ENCODE measurements at regions not wholly inside any gene's neighbourhood (a gene's known extent, or its start where the extent isn't known, plus 50 kb on each side); places are given as distances from the start of the nearest gene placed in this dataset.

DNA sequence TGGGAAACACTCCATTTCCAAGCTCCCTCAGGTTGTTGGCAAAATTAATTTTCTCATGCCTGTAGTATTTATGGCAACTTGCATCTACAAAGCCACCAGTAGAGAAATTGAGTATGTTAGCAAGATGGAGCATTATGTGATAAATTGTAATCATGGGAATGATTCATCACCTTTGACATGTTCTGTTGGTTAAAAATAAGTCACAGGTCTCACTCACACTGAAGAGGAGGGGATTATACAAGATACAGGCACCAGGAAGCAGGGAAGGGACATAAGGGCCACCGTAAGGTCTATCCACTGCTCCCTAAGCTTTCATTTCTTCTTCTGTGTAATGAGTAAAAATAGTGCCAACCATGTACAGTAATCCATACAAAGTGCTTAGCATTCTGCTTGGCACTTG, 313.0 kb downstream of the GBA3 start:
- DNase-seq, result no peak

DNA sequence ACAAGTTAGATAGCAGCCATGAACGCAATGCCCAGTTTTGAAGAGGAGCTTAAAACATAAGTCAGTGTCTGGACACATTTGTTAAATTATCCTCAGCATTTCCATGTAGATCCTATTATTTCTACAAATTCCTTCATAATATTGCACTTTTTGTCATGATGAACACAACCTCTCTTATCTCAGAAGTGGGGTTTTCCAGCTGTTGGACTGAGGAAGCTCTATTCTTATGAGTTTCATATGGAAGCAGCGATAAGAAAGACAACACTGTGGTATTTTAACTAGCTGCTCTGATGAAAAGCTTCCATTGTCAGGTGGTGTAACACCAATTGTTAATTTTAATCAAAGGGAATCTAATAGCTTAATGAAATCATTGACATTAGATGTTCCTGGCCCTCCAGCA, 308.7 kb downstream of the GBA3 start:
- no peak for DNase-seq

DNA sequence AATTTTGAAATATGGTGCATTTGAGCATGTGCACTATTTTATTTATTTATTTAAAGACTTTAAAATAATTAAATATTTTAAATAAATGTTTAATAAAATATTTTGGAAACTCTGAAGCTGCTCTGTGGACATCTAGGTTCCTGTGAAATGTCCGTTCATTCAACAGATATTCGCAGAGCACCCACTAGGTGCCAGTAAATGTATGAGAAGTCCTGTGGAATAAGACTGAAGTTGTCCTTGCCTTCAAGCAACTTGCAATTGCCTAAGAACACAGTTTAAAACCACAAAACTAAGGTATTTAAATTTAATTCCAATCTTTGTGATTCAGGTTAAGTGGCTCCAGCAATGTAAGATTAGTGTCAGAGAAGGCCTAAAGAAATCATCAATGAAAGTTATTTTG, 306.7 kb downstream of the GBA3 start:
- no peak for DNase-seq

DNA sequence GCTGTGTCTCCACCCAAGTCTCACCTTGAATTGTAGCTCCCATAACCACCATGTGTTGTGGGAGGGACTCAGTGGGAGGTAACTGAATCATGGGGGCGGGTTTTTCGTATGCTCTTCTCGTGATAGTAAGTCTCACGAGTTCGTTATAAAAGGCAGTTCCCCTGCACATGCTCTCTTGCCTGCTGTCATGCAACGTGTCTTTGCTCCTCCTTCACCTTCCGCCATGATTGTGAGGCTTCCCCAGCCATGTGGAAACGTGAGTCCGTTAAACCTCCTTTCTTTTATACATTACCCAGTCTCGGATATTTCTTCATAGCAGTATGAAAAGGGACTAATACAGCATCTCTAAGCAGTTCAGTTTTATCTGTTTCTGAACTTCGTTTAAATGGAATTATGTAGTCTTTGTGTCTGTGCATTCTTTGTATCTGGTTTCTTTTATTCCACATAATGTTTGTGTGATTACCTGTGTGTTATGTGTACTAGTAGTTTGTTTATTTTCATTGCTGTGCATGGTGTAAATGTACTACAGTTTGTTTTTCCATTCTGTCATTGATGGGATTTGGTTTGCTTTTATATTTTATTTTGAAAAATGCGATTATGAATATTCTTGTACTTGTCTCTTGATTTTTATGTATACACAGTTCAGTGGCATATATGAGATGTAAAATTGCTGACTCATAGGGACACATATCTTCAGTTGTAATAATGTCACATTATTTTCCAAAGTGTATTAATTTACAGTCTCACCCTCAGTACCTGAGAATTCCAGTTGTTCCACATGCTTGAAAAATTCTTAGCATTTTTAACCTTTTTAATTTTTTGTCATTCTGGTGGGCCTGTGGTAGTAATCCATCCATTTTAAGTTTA, 304.9 kb downstream of the GBA3 start:
- DNase-seq, result no peak

DNA sequence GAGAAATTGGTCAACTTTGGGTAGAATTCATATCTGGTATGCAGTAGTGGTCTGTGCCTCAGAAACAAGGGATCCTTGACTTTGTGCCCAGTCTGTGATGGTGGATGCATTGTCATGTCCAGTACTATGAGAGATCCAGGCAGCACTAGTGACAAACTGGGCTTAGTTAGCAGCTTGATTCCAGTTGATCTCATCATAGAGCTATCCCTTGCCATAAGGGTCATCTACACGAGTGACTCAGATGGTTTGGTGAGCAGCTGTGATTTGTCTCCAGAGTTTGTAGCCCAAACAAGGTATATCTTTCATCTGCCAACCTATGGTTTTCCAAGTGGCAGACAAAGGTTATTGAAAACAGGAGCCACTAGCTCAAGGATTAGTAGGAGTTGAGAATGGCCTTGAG, 298.8 kb downstream of the GBA3 start:
- DNase-seq, result no peak

DNA sequence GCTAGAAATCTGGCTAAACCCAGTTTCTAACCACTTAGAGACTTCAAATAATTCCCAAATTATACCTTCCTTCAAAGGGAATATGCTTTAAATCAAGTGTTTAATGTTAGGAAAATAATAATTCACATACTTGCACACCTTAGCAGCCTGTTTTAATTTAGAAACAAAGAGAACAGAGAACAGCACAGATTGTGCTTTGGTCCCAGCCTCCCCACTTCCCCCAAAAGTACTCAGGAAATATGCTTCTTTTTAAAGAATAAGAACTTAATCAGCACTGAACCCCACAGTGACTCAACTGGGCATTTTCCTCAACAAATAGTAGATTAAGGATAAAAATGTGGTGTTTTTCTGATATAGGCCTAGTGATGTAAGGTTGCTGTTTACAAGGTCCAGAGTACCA, 295.8 kb downstream of the GBA3 start:
- DNase-seq, result no peak

DNA sequence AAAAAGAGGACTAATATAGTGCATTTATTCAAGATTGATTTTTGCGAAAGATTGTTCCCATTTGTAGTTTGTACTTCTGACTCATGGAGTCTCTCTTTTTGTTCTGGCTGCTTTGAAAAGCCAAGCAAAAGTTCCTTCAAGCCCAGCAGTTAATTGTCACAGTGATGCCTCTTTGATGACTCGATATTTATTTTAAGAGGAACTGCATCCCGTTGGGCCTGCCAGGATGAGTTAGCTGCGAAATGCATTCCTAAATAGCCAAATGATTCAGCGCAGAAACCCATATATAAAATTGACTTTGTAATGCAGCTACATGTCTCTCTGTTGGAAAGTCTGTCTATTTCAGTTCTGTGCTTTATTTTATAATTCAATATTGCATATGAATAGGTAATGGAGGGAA, 295.1 kb downstream of the GBA3 start:
- DNase-seq, result no peak

DNA sequence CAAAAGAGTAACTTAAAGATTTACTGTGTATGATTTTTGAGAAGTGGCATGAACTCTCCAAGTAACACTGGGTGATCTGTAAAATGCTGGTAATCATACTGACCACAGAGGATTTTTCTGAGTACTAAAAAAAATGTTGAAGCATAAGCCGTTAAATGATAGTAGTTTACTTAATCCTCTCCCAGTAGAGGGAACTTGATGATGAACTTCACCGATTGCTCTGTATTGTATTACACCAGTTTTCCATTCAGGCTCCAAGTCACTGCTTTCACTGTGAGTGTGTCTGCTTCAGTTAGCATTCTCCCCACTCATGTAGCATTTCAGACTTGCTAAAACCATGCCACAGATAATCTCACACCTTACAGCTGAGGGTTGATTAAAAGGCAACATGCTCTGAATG, 294.1 kb downstream of the GBA3 start:
- no peak for DNase-seq

DNA sequence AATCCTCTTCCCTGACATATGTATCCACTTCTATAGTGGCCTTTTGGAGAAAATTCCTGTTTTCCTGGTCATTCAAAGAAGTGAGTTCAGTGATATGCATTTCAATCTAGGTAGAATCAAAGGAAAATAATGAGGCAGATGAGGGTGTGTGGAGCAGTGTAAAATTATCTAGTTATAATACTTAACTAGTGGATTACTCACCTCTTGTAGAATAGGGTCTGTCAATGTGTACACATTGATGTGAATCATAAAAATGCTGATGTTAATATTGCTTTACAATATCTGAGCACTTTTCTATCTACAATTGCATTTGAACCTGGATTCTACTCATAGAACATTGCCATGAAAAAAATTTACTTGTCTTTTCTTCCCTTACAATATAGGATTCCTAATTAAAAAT, 293.5 kb downstream of the GBA3 start:
- no peak for DNase-seq

DNA sequence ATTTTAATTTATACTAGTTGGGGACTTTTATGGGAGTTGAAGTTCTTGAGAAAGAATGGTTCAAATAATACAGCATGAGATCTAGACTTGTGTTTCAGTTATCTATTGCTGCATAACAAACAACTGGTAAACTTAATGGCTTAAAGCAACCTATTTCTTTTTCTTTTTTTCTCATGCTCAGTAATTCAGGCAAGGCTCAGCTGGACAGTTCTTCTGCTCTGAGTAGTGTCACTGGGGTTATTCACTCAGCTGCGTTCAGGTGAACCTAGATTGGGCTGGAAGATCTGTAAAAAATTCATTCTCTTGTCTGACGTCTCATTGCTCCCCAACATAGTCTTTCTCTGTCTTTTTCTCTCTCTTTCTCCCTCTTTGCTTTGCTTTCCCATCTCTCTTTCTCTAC, 291.7 kb downstream of the GBA3 start:
- no peak for DNase-seq

DNA sequence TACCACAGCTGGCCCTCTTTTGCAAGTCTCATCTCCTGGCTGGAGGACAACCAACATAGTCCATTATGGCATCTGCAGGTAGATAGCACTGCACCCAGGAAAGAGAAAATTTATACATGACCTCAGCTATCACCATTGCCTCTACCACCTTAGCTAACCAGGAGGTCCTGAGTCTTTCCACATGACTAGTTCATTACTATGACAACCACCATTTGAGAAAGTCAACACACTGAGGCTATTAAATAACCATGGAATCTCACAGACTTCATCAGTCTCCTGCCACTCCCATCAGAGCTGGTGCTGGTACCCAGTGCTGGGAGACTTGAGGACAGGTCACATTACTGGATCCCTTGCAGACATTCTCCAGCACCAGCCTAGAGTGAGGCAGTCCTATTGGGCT, 285.9 kb downstream of the GBA3 start:
- DNase-seq, result no peak

DNA sequence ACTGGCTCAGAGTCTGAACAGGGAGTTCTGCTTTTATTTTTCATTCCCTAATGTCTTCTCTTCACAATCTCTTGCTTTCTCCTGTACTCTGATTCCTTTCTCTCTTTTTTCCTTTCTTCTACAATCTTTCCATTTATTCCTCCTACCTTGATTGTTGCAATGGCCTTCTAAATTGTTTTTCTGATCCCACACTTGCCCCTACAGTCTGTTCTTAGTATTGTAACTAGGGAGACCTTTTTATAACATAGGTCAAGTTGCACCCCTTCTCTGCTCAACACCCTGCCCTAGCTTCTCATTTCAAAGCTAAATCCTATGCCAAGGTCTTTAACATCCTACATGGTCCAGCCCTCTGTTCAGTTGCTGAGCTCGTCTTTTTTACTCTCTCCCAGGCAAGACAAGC, 277.9 kb downstream of the GBA3 start:
- no peak for DNase-seq

DNA sequence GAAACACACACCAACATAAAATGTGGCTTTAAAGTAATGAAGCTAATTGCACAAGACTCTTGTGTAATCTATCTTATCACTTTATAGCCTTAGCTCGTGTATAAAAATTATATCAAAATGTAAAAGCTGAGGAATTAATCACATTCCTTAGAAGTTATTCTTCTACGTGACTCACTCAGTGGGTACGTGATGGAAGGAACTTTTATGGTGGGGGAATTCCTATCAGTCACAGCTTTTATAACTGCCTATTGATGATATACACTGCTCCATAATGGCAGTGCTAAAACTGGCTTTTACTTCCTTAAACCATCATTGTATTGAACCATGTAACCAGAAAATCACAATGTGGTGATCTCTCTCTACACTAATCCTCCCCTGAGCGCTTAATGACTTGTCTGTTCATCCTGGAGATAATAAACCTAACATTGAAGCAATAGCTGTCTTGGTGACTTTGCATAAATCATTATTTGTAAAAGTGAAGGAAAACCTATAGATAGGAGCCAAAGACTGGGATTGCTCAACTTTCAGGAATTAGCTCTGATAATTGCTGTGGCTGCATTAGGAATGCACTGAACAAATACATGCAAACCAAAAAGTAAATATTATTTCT, 276.7 kb downstream of the GBA3 start:
- no peak for DNase-seq

DNA sequence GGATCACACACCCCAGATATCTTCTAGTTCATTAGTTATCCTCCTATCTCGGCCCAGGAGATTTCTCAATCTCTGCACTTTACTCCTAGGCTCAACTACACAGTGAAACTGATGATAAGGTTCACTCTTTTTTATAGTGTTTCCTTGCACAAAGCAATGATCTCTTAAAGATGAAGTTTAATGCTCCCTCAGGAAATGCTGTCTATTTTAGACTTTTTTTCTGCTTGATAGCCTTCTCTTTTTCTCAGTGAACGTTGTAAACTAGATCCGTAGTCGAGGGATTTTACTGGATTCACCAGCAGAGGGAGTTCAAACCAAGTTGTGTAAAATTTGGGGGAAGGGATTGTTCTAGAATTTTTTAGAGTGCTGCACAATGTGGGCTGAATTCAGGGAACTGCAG, 269.6 kb downstream of the GBA3 start:
- DNase-seq, result no peak

DNA sequence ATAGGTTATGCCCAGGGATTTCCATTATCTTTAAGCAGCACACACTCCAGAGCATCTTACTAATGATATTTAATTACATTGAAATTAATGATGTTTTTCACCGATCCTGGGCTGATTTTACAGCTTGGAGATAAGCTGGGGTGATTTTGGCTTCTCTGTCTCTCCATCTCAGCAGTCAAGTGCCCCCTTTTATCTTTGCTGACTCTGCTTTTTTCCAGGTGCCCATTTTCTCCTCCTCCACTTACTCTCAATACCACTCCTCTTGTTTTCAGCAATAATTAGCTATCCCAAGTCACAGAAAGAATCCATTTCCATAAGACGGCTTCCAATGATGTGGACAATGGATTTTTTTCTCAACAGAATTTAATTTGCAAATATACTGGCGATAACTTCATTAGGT, 266.7 kb downstream of the GBA3 start:
- DNase-seq, result no peak

DNA sequence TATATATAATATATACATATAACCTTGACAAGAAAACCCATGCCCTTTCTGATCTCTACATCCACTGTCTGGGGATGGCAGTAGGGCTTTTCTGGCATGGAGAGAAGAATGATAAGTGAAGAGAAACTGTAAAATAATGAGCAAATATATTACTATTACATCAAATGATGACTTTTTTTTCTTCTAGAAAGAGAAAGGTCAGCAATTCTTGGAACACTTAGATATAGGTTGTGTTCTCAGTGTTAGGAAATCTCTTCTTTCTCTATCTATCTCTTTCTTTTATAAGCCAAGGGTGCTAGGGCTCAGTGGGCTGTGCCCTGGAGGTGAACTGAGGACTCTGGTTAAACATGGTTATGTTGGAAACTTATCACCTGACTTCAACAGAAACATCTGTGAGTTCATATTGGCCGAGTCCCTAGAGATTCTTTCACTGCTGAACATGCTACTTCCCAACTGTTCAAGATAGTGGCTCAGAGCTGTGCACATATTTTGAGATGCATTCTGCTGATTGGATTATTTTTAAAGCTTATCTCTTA, 265.1 kb downstream of the GBA3 start:
- no peak for DNase-seq

DNA sequence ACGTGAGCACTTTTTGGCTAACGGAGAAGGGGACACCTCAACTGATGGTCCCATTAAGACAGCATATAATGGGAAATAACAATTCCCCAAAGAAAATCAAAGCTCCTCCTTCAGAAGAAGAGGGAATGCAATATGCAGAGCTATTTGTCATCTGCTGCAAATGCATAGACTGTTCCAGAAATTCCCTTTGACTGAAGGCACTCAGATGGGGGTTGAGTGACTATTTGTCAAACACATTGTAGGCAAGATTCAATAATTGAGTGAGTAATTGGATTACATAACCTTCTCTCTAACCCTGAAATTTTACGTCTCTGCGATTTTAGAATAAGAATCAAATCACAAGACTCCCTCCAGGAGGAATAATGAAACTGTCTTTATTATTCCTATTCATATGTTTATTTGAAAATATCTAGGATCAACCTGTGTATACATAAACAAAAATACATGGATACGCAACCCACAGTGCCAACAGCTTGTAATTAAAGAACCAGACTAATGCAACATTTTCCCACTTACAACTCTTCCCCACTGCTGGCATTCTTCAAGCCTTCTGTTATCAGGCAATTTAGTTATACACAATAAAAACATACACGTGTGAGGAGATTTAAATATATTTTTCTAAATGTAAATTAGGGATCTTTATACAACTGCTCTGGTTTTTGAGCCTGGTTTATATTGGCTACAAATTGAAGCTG, 256.6 kb downstream of the GBA3 start:
- no peak for DNase-seq

DNA sequence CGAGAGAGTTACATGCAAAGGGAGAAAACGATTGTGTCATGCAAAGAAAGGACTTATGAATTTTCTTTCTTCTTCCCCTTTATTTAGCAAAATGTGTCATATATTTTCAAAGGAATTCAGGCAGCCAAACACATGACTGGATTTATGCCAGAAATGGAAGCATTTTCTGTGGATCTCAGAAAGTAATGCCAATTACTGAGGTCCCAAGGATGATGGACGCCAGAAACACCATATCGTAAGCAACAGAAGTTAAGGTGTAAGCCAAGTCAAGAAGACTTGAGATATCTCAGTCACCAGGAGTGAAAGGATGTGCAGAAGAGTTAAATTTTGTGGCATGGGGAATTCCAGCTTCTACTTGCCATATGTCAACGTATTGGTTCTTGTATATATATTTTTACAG, 255.1 kb downstream of the GBA3 start:
- no peak for DNase-seq

DNA sequence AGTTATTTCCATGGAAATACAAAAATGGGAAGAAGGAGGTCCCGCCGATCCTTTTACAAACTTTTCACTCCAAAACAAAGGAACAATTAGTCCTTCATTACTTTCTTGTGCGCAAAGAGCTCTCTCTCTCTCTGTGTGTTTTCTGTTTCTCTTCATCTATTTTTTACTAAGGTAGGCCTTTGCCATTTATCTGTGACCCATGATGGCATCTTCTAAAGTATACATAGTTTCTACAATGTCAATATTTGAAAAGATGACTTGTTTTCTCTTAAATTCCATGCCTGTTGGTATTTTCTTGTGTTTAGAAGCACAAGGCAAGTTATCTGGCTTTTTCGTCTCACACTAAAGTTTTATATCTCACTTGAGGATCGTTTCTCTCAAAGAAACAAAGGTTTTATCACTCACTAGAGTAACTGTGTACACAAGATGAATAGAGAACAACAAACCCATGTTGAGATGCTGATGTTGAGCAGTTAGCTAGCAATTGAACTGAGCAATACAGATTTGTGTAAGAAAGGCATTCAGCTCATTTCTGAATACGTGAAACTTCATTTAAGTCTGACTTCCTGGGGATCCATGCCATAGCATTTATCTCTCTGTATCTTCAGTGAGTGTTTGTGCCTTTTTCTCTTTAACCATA, 250.3 kb downstream of the GBA3 start:
- DNase-seq, result no peak

DNA sequence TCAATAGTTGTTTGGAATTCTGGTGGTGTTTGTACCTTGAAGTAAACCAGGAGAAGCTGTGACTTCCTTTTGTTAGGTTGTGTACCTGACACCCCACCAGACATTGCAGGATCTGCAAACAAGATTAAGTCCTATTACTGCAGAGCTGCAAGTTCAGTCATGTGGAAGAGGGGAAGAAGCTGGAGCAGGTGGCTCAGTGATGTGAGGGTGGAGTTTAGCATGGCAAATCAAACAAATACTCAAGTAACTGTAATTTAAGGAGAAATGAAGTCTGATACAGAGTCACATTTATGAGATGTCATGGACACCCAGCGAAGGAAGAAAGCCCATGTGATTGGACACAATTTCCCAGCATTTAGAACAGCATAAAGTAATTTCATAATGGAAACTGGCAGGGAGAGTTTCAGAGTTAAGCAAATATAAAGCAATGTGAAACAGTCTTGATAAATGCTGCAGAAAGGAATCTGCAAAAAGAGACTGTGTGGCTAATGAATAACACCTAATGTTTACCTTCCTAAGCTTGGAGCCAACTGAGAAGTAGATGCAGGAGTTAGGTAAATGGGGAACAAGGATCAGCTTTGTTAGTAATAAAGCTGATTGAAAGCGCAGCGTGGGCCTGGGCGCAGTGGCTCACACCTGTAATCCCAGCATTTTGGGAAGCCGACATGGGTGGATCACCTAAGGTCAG, 249.1 kb downstream of the GBA3 start:
- DNase-seq, result no peak

DNA sequence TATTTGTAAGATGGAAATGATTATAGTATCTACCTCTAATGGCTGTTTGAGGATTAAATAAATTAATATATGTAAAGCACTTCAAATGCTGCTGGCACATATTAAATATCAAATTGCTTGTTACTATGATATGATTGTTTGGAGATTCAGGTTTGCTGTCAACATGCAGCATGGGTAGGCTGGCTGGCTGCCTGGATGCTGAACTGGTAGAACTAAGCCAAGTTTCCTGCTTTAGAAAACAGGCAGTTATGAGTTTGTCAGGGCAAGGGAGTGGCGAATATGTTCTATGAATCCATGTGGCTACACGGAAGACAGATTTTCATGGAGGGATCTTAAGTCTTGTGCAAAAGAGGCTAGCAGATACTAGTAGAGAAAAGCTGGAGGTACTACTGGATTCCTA, 239.6 kb downstream of the GBA3 start:
- no peak for DNase-seq

DNA sequence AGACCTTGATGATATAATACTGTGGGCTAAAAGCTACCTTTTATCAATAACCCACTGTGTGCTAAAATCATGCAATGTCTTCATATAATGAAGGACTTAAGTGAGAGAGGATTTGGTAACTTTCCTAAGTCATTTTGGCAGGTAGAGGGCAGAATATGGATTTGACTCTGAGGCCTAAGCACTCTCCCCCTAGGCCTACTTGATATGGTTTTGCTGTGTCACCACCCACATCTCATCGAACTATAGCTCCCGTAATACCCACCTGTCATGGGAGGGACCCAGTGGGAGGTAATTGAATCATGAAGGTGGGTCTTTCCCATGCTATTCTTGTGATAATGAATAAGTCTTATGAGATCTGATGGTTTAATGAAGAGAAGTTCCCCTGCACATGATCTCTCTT, 229.7 kb downstream of the GBA3 start:
- DNase-seq, result no peak

DNA sequence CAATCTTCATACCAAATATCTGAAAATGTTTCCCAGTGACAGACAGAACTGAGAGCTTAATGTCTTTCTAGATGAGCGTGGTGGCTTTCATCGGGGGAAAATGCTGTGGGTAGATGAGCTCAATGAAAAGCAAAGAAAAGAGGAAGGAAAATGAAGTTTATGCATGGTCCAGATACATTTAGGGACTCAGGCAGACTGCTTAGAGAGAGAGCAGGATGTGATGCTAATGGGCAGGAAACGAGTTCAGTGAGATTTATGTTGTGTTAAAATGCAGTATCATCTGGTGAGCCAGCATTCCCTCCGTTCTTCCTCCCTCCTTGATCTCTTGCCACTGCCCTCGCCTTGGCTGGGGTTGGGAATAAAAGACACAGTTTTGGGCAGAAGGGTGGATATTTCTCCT, 229.2 kb downstream of the GBA3 start:
- DNase-seq, result no peak

Measured in CD4-positive, alpha-beta T cell treated with Interleukin-4 for 4 hours (primary cell).